ENCODE measurements at regions not wholly inside any gene's neighbourhood (a gene's known extent, or its start where the extent isn't known, plus 50 kb on each side); places are given as distances from the start of the nearest gene placed in this dataset.

DNA sequence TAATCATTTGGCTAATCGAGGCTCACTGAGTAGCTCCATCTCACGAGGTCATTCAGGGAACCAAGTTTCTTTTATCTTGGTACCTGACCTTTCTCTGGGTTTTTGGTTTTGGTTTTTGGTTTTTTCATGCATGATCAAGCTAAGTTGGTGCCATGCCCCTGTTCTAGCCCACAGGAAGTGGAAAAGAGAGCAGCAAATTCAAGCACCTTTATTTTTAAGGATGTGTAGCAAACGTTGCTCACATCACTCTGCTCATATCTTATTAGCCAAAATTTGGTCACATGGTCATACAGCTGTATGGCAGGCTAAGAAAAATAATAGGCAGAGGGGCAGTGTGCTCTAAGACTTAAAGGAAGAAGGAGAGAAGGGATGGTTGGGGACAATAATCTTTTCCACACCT is 593.5 kb downstream of the DIAPH3 start:
- no peak for DNase-seq (ENCODE audit: low read depth in 1 of 2, low spot score in 1 of 2)
- H3K27ac ChIP-seq (replicated peaks): no peak overlapping the region
- peaks cover 4% of the 10 kb centered on the region for H3K27me3 ChIP-seq (ENCODE audit: insufficient read depth, poor library complexity, severe bottlenecking)
- TF ChIP-seq, protein P1, sequence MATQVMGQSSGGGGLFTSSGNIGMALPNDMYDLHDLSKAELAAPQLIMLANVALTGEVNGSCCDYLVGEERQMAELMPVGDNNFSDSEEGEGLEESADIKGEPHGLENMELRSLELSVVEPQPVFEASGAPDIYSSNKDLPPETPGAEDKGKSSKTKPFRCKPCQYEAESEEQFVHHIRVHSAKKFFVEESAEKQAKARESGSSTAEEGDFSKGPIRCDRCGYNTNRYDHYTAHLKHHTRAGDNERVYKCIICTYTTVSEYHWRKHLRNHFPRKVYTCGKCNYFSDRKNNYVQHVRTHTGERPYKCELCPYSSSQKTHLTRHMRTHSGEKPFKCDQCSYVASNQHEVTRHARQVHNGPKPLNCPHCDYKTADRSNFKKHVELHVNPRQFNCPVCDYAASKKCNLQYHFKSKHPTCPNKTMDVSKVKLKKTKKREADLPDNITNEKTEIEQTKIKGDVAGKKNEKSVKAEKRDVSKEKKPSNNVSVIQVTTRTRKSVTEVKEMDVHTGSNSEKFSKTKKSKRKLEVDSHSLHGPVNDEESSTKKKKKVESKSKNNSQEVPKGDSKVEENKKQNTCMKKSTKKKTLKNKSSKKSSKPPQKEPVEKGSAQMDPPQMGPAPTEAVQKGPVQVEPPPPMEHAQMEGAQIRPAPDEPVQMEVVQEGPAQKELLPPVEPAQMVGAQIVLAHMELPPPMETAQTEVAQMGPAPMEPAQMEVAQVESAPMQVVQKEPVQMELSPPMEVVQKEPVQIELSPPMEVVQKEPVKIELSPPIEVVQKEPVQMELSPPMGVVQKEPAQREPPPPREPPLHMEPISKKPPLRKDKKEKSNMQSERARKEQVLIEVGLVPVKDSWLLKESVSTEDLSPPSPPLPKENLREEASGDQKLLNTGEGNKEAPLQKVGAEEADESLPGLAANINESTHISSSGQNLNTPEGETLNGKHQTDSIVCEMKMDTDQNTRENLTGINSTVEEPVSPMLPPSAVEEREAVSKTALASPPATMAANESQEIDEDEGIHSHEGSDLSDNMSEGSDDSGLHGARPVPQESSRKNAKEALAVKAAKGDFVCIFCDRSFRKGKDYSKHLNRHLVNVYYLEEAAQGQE (IDR thresholded peaks at IDR 0.05; ENCODE audit: insufficient replicate concordance, low read depth): no peak
- TF ChIP-seq POLR2AphosphoS5 (IDR thresholded peaks at IDR 0.05; ENCODE audit: low read depth) (no peak), SPI1 (IDR thresholded peaks at IDR 0.05; ENCODE audit: borderline replicate concordance, low read depth) (no peak), GABPA (IDR thresholded peaks at IDR 0.05; ENCODE audit: low read depth) (no peak)
- TF ChIP-seq, protein P2, sequence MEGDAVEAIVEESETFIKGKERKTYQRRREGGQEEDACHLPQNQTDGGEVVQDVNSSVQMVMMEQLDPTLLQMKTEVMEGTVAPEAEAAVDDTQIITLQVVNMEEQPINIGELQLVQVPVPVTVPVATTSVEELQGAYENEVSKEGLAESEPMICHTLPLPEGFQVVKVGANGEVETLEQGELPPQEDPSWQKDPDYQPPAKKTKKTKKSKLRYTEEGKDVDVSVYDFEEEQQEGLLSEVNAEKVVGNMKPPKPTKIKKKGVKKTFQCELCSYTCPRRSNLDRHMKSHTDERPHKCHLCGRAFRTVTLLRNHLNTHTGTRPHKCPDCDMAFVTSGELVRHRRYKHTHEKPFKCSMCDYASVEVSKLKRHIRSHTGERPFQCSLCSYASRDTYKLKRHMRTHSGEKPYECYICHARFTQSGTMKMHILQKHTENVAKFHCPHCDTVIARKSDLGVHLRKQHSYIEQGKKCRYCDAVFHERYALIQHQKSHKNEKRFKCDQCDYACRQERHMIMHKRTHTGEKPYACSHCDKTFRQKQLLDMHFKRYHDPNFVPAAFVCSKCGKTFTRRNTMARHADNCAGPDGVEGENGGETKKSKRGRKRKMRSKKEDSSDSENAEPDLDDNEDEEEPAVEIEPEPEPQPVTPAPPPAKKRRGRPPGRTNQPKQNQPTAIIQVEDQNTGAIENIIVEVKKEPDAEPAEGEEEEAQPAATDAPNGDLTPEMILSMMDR (IDR thresholded peaks at IDR 0.05; ENCODE audit: insufficient read depth, low read length): no peak
- H3K4me3 ChIP-seq (replicated peaks; ENCODE audit: insufficient read depth, low read length): no peak overlapping the region

GRCh38 chr13:59584101-59584500 is 579.6 kb downstream of the DIAPH3 start:
- TF ChIP-seq GABPA (IDR thresholded peaks at IDR 0.05; ENCODE audit: low read depth) (no peak), SPI1 (IDR thresholded peaks at IDR 0.05; ENCODE audit: borderline replicate concordance, low read depth) (no peak), POLR2AphosphoS5 (IDR thresholded peaks at IDR 0.05; ENCODE audit: low read depth) (no peak)
- TF ChIP-seq, protein P1 (IDR thresholded peaks at IDR 0.05; ENCODE audit: insufficient replicate concordance, low read depth): no peak
- Histone ChIP-seq H3K27me3 (ENCODE audit: insufficient read depth, poor library complexity, severe bottlenecking) (peaks cover 4% of the 10 kb centered on the region), H3K4me3 (replicated peaks; ENCODE audit: insufficient read depth, low read length) (no peak overlapping the region), H3K27ac (replicated peaks) (no peak overlapping the region)
- DNase-seq (ENCODE audit: low read depth in 1 of 2, low spot score in 1 of 2): no peak

DNA sequence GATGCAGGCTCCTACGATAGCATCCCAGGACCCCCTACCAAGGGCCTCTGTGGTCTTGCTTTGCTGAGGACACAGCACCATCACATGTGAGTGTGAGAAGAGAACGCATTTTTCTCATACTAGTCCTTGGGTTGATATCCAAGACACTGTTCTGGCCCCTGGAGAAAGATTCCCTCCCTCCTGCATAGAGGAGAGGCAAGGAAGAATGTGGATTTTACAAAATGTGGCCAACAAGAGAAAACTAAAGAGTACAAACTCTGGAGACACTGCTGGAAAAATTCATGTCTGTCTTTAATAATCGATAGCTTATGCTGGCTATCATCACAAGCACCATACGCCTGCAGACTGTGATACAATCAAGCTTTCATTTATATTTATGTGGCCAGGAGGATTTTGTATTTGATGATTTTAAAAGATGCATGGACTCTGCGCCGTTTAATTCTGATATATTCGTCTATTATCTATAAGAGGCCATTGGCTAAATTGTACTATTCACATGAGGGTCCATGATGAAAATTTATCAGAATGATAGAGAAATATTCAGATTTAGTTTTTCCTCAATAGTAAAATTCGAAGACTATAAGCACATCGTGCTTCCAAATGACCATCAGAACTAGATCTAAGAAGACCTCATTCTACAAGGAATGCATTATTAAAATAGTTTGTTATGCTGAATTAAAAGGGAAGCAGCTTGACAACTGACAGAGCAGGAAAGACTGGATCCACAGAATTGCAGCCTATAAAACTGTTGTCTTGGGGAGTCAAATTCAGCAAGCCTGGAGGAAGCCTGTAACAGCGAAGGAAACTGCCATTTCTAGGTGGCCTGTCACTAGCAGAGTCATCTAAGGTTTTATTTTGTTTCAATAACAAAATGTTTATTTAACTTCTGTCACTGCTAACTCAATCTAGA is 578.7 kb downstream of the DIAPH3 start:
- Histone ChIP-seq H3K27ac (replicated peaks) (no peak overlapping the region), H3K27me3 (ENCODE audit: insufficient read depth, poor library complexity, severe bottlenecking) (peaks cover 4% of the 10 kb centered on the region), H3K4me3 (replicated peaks; ENCODE audit: insufficient read depth, low read length) (no peak overlapping the region)
- DNase-seq (ENCODE audit: low read depth in 1 of 2, low spot score in 1 of 2): no peak
- TF ChIP-seq, protein P1 (IDR thresholded peaks at IDR 0.05; ENCODE audit: insufficient replicate concordance, low read depth): no peak
- TF ChIP-seq POLR2AphosphoS5 (IDR thresholded peaks at IDR 0.05; ENCODE audit: low read depth) (no peak), GABPA (IDR thresholded peaks at IDR 0.05; ENCODE audit: low read depth) (no peak), SPI1 (IDR thresholded peaks at IDR 0.05; ENCODE audit: borderline replicate concordance, low read depth) (no peak)
- TF ChIP-seq, protein P2 (IDR thresholded peaks at IDR 0.05; ENCODE audit: insufficient read depth, low read length): no peak

All from HL-60 (cell line).